Natural killer cell (primary cell): ENCODE measurements at regions not wholly inside any gene's neighbourhood (a gene's known extent, or its start where the extent isn't known, plus 50 kb on each side); places are given as distances from the start of the nearest gene placed in this dataset.

Experiments
- ATAC-seq, 3 donors: fragments of 150-1000 bp in 2 of 3; fragments of 200-7000 bp in 1 of 3; cut with Tn5 transposase; 1 replicate in 1 of 3; 2 replicates in 2 of 3; pipeline ENCODE4 v1.10.0; 2021; ENCODE audit warnings: mild to moderate bottlenecking in 2 of 3, moderate library complexity in 2 of 3
- DNase-seq, 2 donors: peaks; one replicate each; pipeline versions ENCODE4 v3.0.0 to v3.0.0-alpha.2; 2013 to 2021; ENCODE audit warnings: mixed read lengths in 1 of 2
- H3K27ac ChIP-seq: one replicate; pipeline ENCODE4 v1.5.1; 2013; ENCODE audit warnings: mild to moderate bottlenecking, low read length
- H3K27me3 ChIP-seq: one replicate; pipeline ENCODE4 v1.6.1; 2013; ENCODE audit warnings: low read length; ENCODE audit not compliant: control insufficient read depth, insufficient read depth
- H3K36me3 ChIP-seq: one replicate; pipeline ENCODE4 v1.6.1; 2013; ENCODE audit warnings: low read length; ENCODE audit not compliant: control insufficient read depth, insufficient read depth
- H3K4me1 ChIP-seq: one replicate; pipeline ENCODE4 v1.6.1; 2013; ENCODE audit warnings: low read length; ENCODE audit not compliant: control insufficient read depth, insufficient read depth
- H3K4me3 ChIP-seq: one replicate; pipeline ENCODE4 v1.5.1; 2013; ENCODE audit warnings: low read length
- H3K9me3 ChIP-seq: one replicate; pipeline ENCODE4 v1.6.1; 2013; ENCODE audit warnings: low read length; ENCODE audit not compliant: control insufficient read depth, insufficient read depth
- H3K27ac Mint-ChIP-seq, 2 donors: one replicate each; pipeline ENCODE4 v1.8.0; 2022; ENCODE audit warnings: mild to moderate bottlenecking in 2 of 2, mixed read lengths in 2 of 2, moderate library complexity in 1 of 2
- H3K27me3 Mint-ChIP-seq, 2 donors: one replicate each; pipeline ENCODE4 v1.8.0; 2022; ENCODE audit warnings: low read depth in 2 of 2, mixed read lengths in 2 of 2
- H3K36me3 Mint-ChIP-seq: one replicate; pipeline ENCODE4 v1.8.0; 2022; ENCODE audit warnings: mixed read lengths
- H3K4me1 Mint-ChIP-seq, 2 donors: one replicate each; pipeline ENCODE4 v1.8.0; 2022; ENCODE audit warnings: mixed read lengths in 2 of 2
- H3K4me3 Mint-ChIP-seq: one replicate; pipeline ENCODE4 v1.8.0; 2022; ENCODE audit warnings: mild to moderate bottlenecking, moderate library complexity, mixed read lengths
- H3K9me3 Mint-ChIP-seq, 2 donors: one replicate each; pipeline ENCODE4 v1.8.0; 2022; ENCODE audit warnings: mixed read lengths in 2 of 2
- WGBS: methylation state at CpG from one replicate; pipeline ENCODE4 v1.1.7; 2013; ENCODE audit warnings: missing lambda C conversion rate; ENCODE audit not compliant: insufficient coverage; 5-methylcytosine and 5-hydroxymethylcytosine counted together
- intact Hi-C: fragments of 100-400 bp; cut with micrococcal nuclease; formaldehyde crosslinking; loops from one replicate; pipeline ENCODE4 v1.14.2; 2022
- TF ChIP-seq, protein P1 (sequence below): fragments of 200-600 bp; IDR thresholded peaks from one replicate; pipeline ENCODE4 v1.8.0; 2022; ENCODE audit warnings: antibody characterized with exemption

DNA sequence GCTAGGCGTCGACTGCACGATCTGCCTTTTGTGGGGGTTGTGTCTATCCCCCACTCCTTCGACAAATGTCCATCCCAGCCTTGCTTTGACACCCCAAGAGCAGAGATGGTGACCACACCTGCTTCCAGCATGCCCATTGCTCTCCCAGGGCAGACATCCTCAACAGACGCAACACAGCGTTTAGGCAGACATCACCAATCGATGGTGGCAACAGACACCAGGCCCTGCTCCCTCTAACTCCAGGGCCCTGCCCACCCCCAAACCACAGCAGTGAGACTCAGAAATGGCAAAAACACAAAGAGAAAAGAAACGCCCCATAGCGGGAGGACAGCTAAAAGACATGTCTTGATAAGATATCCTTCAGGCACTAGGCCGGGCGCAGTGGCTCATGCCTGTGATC lies 150.9 kb downstream of the CRYBB2 start:
- H3K4me1 ChIP-seq = no peaks in the 10 kb centered on the region
- no peak for ATAC-seq
- 91% methylated on average over 11 of the region's 11 CpGs for WGBS
- TF ChIP-seq, protein P1, sequence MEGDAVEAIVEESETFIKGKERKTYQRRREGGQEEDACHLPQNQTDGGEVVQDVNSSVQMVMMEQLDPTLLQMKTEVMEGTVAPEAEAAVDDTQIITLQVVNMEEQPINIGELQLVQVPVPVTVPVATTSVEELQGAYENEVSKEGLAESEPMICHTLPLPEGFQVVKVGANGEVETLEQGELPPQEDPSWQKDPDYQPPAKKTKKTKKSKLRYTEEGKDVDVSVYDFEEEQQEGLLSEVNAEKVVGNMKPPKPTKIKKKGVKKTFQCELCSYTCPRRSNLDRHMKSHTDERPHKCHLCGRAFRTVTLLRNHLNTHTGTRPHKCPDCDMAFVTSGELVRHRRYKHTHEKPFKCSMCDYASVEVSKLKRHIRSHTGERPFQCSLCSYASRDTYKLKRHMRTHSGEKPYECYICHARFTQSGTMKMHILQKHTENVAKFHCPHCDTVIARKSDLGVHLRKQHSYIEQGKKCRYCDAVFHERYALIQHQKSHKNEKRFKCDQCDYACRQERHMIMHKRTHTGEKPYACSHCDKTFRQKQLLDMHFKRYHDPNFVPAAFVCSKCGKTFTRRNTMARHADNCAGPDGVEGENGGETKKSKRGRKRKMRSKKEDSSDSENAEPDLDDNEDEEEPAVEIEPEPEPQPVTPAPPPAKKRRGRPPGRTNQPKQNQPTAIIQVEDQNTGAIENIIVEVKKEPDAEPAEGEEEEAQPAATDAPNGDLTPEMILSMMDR = no peak
- H3K36me3 Mint-ChIP-seq = no peaks in the 10 kb centered on the region
- H3K9me3 Mint-ChIP-seq = no peaks in the 10 kb centered on the region
- no peaks in the 10 kb centered on the region for H3K9me3 ChIP-seq
- H3K27me3 ChIP-seq = no peaks in the 10 kb centered on the region
- no peak for DNase-seq
- no peak overlapping the region for H3K4me3 Mint-ChIP-seq
- no peaks in the 10 kb centered on the region for H3K27me3 Mint-ChIP-seq
- peaks cover 32 to 42% of the 10 kb centered on the region in 2 donors for H3K4me1 Mint-ChIP-seq
- no peak overlapping the region for H3K27ac Mint-ChIP-seq
- intact Hi-C loops = no loop called here
- H3K27ac ChIP-seq = no peak overlapping the region
- H3K4me3 ChIP-seq = no peak overlapping the region
- H3K36me3 ChIP-seq = peaks cover 4% of the 10 kb centered on the region

DNA sequence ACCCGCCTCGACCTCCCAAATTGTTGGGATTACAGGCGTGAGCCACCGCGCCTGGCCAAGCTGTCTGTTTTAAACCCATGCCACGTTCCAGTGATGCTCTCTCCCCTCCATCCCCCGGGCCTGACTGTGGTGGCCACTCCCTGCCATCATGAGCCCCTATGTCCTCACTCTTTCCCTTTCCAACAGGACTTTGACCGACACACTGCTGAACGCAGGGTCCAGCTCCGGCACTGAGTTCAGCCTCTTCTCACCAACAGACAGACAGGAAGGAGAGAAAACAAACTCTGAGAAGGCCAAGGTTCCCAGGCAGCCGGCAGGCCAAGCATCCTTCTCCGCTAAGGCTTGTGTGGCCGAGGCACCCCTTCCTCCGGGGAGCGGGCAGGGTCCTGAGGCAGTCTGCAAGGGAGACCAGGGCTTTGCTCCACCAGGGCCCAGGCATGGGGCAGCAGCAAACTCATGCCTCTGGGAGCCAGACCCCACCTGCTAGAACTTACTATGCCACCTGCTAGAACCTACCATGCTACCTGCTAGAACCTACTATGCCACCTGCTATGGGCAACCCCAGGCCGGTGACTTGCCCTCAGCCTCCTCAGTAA lies 152.7 kb downstream of the CRYBB2 start:
- TF ChIP-seq, protein P1 = no peak
- no peaks in the 10 kb centered on the region for H3K27me3 Mint-ChIP-seq
- H3K4me3 Mint-ChIP-seq = no peak overlapping the region
- WGBS = 98% methylated on average over 16 of the region's 16 CpGs
- no peak overlapping the region for H3K27ac Mint-ChIP-seq
- H3K4me1 Mint-ChIP-seq = peaks cover 35 to 40% of the 10 kb centered on the region in 2 donors
- Histone ChIP-seq H3K9me3 (no peaks in the 10 kb centered on the region), H3K36me3 (peaks cover 7% of the 10 kb centered on the region), H3K27me3 (no peaks in the 10 kb centered on the region), H3K4me3 (no peak overlapping the region), H3K4me1 (no peaks in the 10 kb centered on the region), H3K27ac (no peak overlapping the region)
- DNase-seq (no peak), ATAC-seq (no peak)
- intact Hi-C loops = no loop called here
- H3K36me3 Mint-ChIP-seq = no peaks in the 10 kb centered on the region
- H3K9me3 Mint-ChIP-seq = no peaks in the 10 kb centered on the region

DNA sequence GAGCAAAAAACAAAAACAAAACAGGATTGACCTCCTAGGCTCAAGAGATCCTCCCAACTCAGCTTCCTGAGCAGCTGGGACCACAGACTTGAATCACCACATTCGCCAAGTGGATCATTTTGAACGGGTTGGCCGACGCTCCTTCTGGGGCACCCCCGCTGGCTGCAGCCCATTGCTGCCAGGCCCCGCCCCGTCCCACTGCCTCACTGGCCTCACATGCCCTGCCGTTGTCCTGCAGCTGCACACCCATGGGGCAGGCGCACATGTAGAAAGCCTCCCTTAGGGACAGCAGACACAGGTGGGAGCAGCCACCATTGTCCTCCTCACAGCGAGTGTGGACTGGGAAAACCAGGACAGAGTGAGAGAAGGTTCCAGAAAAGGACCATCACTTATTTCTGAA lies 154.5 kb downstream of the CRYBB2 start:
- WGBS = 94% methylated on average over 10 of the region's 10 CpGs
- intact Hi-C loops = no loop called here

More for the DNA sequence above, 154.5 kb downstream of the CRYBB2 start:
- DNase-seq = no peak
- Histone ChIP-seq H3K4me1 (no peaks in the 10 kb centered on the region), H3K27me3 (no peaks in the 10 kb centered on the region), H3K4me3 (no peak overlapping the region), H3K27ac (no peak overlapping the region), H3K36me3 (peaks cover 10% of the 10 kb centered on the region), H3K9me3 (no peaks in the 10 kb centered on the region)
- Mint-ChIP-seq H3K9me3 (no peaks in the 10 kb centered on the region), H3K4me3 (no peak overlapping the region), H3K36me3 (no peaks in the 10 kb centered on the region), H3K27me3 (no peaks in the 10 kb centered on the region), H3K27ac (no peak overlapping the region), H3K4me1 (peaks cover 22% of the 10 kb centered on the region in 2 donors)
- no peak for ATAC-seq
- TF ChIP-seq, protein P1 = no peak
